ENCODE measurements at regions not wholly inside any gene's neighbourhood (a gene's known extent, or its start where the extent isn't known, plus 50 kb on each side); places are given as distances from the start of the nearest gene placed in this dataset.

GRCh38 chr13:52905701-52906100 lies 57.3 kb upstream of the PCDH8 start:
- Histone ChIP-seq H3K4me3 (no peak overlapping the region), H3K4me1 (no peaks in the 10 kb centered on the region), H3K9me3 (no peaks in the 10 kb centered on the region), H3K27ac (no peak overlapping the region), H3K4me2 (no peak overlapping the region)
- CTCF ChIA-PET = no interaction called here
- 0% methylated on average over 1 of the region's 1 CpG for WGBS (ENCODE audit: missing lambda C conversion rate)
- ATAC-seq (no peak), DNase-seq (ENCODE audit: low read depth in 1 of 2, low spot score in 1 of 2) (no peak), FAIRE-seq (no peak)
- POLR2A ChIA-PET = no interaction called here
- no peak for TF ChIP-seq CTCF (IDR thresholded peaks at IDR 0.05)

- CTCF ChIA-PET = no interaction called here
- no peak overlapping the region for H3K4me2 ChIP-seq
- FAIRE-seq = no peak
- no peaks in the 10 kb centered on the region for H3K4me1 ChIP-seq
- no peak overlapping the region for H3K27ac ChIP-seq
- H3K9me3 ChIP-seq = no peaks in the 10 kb centered on the region
- ATAC-seq = no peak
- H3K4me3 ChIP-seq = no peak overlapping the region
- POLR2A ChIA-PET = no interaction called here
- WGBS (ENCODE audit: missing lambda C conversion rate) = 36% methylated on average over 4 of the region's 4 CpGs
- DNase-seq (ENCODE audit: low read depth in 1 of 2, low spot score in 1 of 2) = no peak
- TF ChIP-seq GATA3 (IDR thresholded peaks at IDR 0.05; ENCODE audit: borderline replicate concordance) (no peak), NPAS2 (CRISPR knock-in tag; IDR thresholded peaks at IDR 0.05; ENCODE audit: borderline replicate concordance) (no peak), RFX5 (IDR thresholded peaks at IDR 0.05) (no peak), EP300 (IDR thresholded peaks at IDR 0.05) (no peak), ZSCAN20 (CRISPR knock-in tag; IDR thresholded peaks at IDR 0.05) (no peak), PHF8 (IDR thresholded peaks at IDR 0.05; ENCODE audit: borderline replicate concordance, low read depth) (no peak), TP53 (CRISPR knock-in tag; IDR thresholded peaks at IDR 0.05) (no peak), POLR2AphosphoS2 (conservative IDR thresholded peaks at IDR 0.05; ENCODE audit: low read length) (no peak)
These were observed 54.9 kb upstream of the PCDH8 start for GRCh38 chr13:52903320-52903719.

- CTCF ChIA-PET = no interaction called here
- FAIRE-seq = no peak
- Histone ChIP-seq H3K9me3 (no peaks in the 10 kb centered on the region), H3K4me2 (no peak overlapping the region), H3K4me3 (no peak overlapping the region), H3K27ac (no peak overlapping the region), H3K4me1 (no peaks in the 10 kb centered on the region)
- POLR2A ChIA-PET = no interaction called here
- 48% methylated on average over 5 of the region's 5 CpGs for WGBS (ENCODE audit: missing lambda C conversion rate)
- no peak for ATAC-seq
- no peak for DNase-seq (ENCODE audit: low read depth in 1 of 2, low spot score in 1 of 2)
- no peak for TF ChIP-seq RNF2 (IDR thresholded peaks at IDR 0.05; ENCODE audit: borderline replicate concordance, low read depth)
- no peak for TF ChIP-seq MAFK (IDR thresholded peaks at IDR 0.05; ENCODE audit: partially characterized antibody)
- TF ChIP-seq ZC3H11A (IDR thresholded peaks at IDR 0.05) = no peak
- TF ChIP-seq ATOH8 (CRISPR knock-in tag; IDR thresholded peaks at IDR 0.05; ENCODE audit: low read depth) = no peak
- no peak for TF ChIP-seq CHD2 (IDR thresholded peaks at IDR 0.05; ENCODE audit: low read length, partially characterized antibody)
- no peak for TF ChIP-seq TP53 (CRISPR knock-in tag; IDR thresholded peaks at IDR 0.05)
- TF ChIP-seq RARB (CRISPR knock-in tag; IDR thresholded peaks at IDR 0.05) = no peak
- TF ChIP-seq MAX (IDR thresholded peaks at IDR 0.05) = no peak
- TF ChIP-seq USF2 (IDR thresholded peaks at IDR 0.05) = no peak
- no peak for TF ChIP-seq KDM5A (IDR thresholded peaks at IDR 0.05)
- no peak for TF ChIP-seq RFX5 (IDR thresholded peaks at IDR 0.05)
- no peak for TF ChIP-seq FOSL2 (IDR thresholded peaks at IDR 0.05)
- TF ChIP-seq FOSL2 (CRISPR knock-in tag; IDR thresholded peaks at IDR 0.05) = no peak
- TF ChIP-seq NR3C1 (IDR thresholded peaks at IDR 0.05) = no peak
These were observed 50.8 kb upstream of the PCDH8 start for GRCh38 chr13:52899206-52899605.

Measured in A549 (cell line).